Activated CD8-positive, alpha-beta memory T cell treated with anti-CD3 and anti-CD28 coated beads, Interleukin-2, amount 50 U/mL, for 24 hours (primary cell): ENCODE measurements at regions not wholly inside any gene's neighbourhood (a gene's known extent, or its start where the extent isn't known, plus 50 kb on each side); places are given as distances from the start of the nearest gene placed in this dataset.
"Not testable (repeated sequence)": the region's sequence is repeated elsewhere in the genome, so short reads cannot be mapped to it uniquely, and the experiment has no call there.

ENCODE experiments used
- DNase-seq: peaks from one replicate; pipeline ENCODE4 v3.0.0-alpha.2; 2020; ENCODE audit errors: extremely low read depth

- DNase-seq, result no peak
These were observed 177.3 kb upstream of the HMHB1 start for GRCh38 chr5:143634689-143635088.

- no peak for DNase-seq
These were observed 181.9 kb upstream of the HMHB1 start for GRCh38 chr5:143629871-143630659.

- DNase-seq, result not testable (repeated sequence)
These were observed 186.9 kb upstream of the HMHB1 start for GRCh38 chr5:143625048-143625447.

- DNase-seq, result no peak
These were observed 187.5 kb upstream of the HMHB1 start for GRCh38 chr5:143624465-143624864.

GRCh38 chr5:143619040-143619439, 192.9 kb upstream of the HMHB1 start:
- no peak for DNase-seq

- no peak for DNase-seq
These were observed 193.8 kb upstream of the HMHB1 start for GRCh38 chr5:143618141-143618540.

GRCh38 chr5:143614831-143615230, 197.1 kb upstream of the HMHB1 start:
- DNase-seq, result no peak

- DNase-seq, result no peak
These were observed 198.6 kb upstream of the HMHB1 start for GRCh38 chr5:143613329-143613728.

- no peak for DNase-seq
These were observed 201.0 kb upstream of the HMHB1 start for GRCh38 chr5:143610946-143611345.

GRCh38 chr5:143606043-143606752, 202.7 kb upstream of the NR3C1 start:
- no peak for DNase-seq

GRCh38 chr5:143605403-143606005, 202.0 kb upstream of the NR3C1 start:
- no peak for DNase-seq

- DNase-seq, result no peak
These were observed 198.4 kb upstream of the NR3C1 start for GRCh38 chr5:143601917-143602333.

- no peak for DNase-seq
These were observed 197.9 kb upstream of the NR3C1 start for GRCh38 chr5:143601357-143601756.

- DNase-seq, result no peak
These were observed 197.1 kb upstream of the NR3C1 start for GRCh38 chr5:143600396-143601075.

- DNase-seq, result no peak
These were observed 196.0 kb upstream of the NR3C1 start for GRCh38 chr5:143599474-143599873.

GRCh38 chr5:143596824-143597223, 193.3 kb upstream of the NR3C1 start:
- no peak for DNase-seq

GRCh38 chr5:143594902-143595818, 191.7 kb upstream of the NR3C1 start:
- no peak for DNase-seq

GRCh38 chr5:143593723-143594122, 190.2 kb upstream of the NR3C1 start:
- no peak for DNase-seq

- no peak for DNase-seq
These were observed 189.2 kb upstream of the NR3C1 start for GRCh38 chr5:143592648-143593047.

- DNase-seq, result no peak
These were observed 185.6 kb upstream of the NR3C1 start for GRCh38 chr5:143588933-143589662.
